Epithelial cell of proximal tubule (primary cell): ENCODE measurements at regions not wholly inside any gene's neighbourhood (a gene's known extent, or its start where the extent isn't known, plus 50 kb on each side); places are given as distances from the start of the nearest gene placed in this dataset.

Source experiments
- DNase-seq: peaks from one replicate; pipeline ENCODE4 v3.0.0-alpha.2; 2011; ENCODE audit warnings: low read depth
- H3K4me3 ChIP-seq: 2 replicates; pipeline ENCODE4 v1.5.1; 2011; ENCODE audit warnings: low read depth, mild to moderate bottlenecking, low read length
- CTCF ChIP-seq: conservative IDR thresholded peaks from 2 replicates; pipeline ENCODE4 v1.5.1; 2012; ENCODE audit warnings: low read depth, mild to moderate bottlenecking, low read length

DNA sequence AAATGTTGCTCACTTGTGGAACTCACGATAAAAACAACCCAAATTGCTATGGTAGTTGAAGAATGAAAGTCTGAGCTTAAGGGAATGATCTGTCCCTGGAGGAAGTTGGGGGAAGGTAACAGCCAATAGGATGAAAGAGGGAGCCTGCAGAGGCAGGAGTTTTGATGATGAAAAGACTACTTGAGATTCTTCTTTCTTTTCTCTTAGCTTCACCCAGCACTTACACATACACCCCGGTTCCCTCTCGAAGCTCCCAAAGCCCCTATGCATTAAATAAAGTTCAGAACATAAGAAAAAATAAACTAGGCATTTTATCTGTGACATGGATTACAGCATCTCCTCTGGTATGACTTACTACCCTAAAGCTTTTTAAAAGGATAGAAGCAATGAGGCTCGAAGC, 122.9 kb upstream of the GATB start:
- TF ChIP-seq CTCF, result no peak
- no peak for DNase-seq
- H3K4me3 ChIP-seq, result no peak overlapping the region

DNA sequence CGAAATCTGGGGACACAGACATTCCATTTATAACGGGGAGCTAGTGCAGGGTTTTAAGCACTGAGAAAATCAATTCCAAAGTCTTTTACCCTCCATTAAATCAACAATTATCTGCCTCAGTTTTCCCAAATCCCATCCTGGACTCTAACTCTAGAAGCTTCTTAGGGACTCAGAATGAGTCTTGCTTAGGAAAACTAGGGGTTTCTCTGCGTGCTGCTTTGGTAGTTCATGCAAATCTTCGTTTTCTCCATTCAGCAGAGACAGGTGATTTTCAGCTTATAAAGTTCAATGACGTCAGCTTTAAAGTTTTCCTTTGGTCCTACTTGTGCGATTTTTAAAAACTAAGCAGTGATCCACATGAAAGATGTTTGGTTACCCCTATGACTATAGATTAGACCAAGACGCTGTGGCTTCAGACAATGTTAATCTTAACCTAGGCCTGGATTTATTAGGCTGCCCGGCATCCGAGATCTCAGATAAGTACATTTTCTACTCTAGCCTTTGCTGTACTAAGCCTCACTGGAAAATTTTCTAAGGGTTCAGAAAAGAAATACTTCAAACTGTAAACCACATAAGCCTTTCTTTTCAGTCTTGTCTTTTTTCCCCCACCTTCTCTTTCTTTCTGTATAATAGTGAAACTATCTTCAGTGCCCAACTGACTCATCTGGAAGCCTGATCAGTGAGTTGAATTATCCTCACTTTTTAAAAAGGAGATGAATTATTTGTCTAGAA, 121.4 kb upstream of the GATB start:
- no peak for TF ChIP-seq CTCF
- DNase-seq, result no peak
- H3K4me3 ChIP-seq, result no peak overlapping the region

DNA sequence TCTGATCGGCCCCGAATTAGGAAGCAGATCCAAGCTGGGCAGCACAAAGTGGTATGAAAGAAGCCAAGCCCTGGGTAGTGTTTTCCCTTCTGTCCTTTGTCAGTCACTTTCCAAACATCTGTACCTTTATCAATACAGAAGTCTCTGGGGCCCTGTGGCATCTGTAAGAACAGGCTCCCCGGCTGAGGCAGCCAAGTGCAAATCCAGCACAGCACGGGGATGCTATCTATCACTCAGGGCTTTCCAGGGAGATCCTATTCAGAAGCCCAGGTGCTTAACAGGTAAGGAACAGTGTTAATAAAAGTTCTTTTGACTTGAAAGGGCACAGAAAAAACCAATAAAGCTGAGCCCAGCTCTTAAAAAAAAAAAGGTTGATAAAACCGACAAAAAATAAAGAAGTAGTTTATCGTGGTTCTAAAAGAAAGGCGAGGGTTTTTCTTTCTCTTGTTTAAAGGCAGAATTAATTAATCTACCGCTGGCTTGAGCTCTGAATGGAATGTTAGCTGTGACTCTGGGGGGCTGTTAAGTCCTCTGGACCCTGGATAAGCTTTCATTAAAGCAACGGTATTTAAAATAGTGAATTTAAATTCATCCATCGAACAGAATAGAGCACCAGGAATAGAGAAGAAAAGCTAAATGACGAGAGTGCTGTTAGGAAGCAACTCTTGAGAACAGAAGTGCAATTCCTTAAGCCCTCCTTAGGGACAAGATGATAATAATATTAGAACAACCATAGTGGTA, 119.1 kb upstream of the GATB start:
- DNase-seq, result no peak
- no peak overlapping the region for H3K4me3 ChIP-seq
- TF ChIP-seq CTCF, result no peak

DNA sequence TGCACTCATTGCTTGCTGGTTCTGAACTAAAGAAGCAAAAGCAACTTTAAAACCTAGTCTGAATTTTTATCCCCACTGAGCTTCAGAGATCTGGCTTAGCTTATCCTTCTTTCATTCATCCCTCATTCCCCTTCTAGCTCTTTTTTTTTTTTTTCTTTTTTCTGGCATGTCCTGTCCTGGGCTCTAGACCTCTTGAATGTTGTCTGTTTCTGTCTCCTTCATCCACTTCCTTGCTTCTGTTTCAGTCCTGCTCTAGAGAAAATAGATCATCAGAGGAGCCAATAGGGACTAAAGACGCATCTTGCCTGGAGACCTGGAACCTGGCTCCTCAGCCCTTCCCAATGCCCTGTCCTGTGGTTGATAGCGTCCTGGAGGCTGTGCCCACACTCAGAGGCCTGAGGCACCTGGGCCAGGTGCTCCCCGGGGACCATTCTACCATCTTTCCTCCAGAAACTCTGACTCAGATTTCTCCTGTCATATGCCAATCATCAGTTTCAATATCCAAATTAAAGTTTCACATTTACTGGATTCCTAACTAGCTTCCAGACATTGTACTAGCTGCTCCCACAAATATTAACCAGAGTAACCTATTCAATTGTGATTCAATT, 115.7 kb upstream of the GATB start:
- no peak for TF ChIP-seq CTCF

GRCh38 chr4:151874328-151874727, 113.5 kb upstream of the GATB start:
- H3K4me3 ChIP-seq, result no peak overlapping the region
- DNase-seq, result no peak
- TF ChIP-seq CTCF, result no peak

More for the DNA sequence above, 115.7 kb upstream of the GATB start:
- no peak for DNase-seq
- no peak overlapping the region for H3K4me3 ChIP-seq

DNA sequence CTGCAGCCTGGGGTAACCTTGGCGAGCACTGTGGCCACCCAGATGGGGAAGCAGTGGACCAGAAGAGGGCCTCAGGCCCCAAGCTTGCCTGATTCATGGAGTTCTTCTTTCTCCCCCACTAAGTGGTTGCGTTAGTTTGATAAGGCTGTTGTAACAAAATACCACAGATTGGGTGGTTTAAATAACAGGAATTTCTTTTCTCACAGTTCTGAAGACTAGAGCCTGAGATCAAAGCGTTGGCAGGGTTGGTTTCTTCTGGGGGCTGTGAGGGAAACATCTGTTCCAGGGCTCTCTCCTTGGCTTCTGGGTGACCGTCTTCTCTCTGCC, 105.7 kb upstream of the GATB start:
- no peak for DNase-seq
- no peak for TF ChIP-seq CTCF
- no peak overlapping the region for H3K4me3 ChIP-seq
